Ovary (tissue), 7 donors: ENCODE measurements at regions not wholly inside any gene's neighbourhood (a gene's known extent, or its start where the extent isn't known, plus 50 kb on each side); places are given as distances from the start of the nearest gene placed in this dataset.

ENCODE experiments used
- DNase-seq, 5 donors: peaks; one replicate each; pipeline ENCODE4 v3.0.0-alpha.2; 2019 to 2020
- H3K27ac ChIP-seq, 2 donors: fragments of 200-600 bp; one replicate each; pipeline versions ENCODE4 v1.5.1 to v1.8.0; 2019 to 2022
- H3K27me3 ChIP-seq: fragments of 200-600 bp; one replicate; pipeline ENCODE4 v1.8.0; 2022
- H3K36me3 ChIP-seq: fragments of 200-600 bp; sonication (generic); one replicate; pipeline ENCODE4 v1.5.1; 2019
- H3K4me1 ChIP-seq: one replicate; pipeline ENCODE4 v1.8.1; 2013; ENCODE audit warnings: mild to moderate bottlenecking, moderate library complexity; ENCODE audit not compliant: insufficient read depth
- H3K4me3 ChIP-seq: fragments of 200-600 bp; sonication (generic); one replicate; pipeline ENCODE4 v1.5.1; 2017
- H3K9me3 ChIP-seq, 2 donors: fragments of 200-600 bp in 1 of 2; sonication (generic) in 1 of 2; one replicate each; pipeline versions ENCODE4 v1.5.1 to v1.8.1; 2013 to 2019; ENCODE audit warnings: mild to moderate bottlenecking in 1 of 2, moderate library complexity in 1 of 2
- EP300 ChIP-seq: sonication (generic); formaldehyde crosslinking; IDR thresholded peaks from one replicate; pipeline ENCODE4 v1.6.1; 2017; ENCODE audit warnings: antibody characterized with exemption
- POLR2A ChIP-seq: fragments of 450-650 bp; IDR thresholded peaks from one replicate; pipeline ENCODE4 v1.6.1; 2017; ENCODE audit warnings: antibody characterized with exemption, mild to moderate bottlenecking, moderate library complexity
- WGBS, 3 donors: extraction: QIAGEN DNeasy Blood & Tissue Kit in 1 of 3; methylation state at CpG; one replicate each; pipeline versions ENCODE4 v1.1.5 to v1.1.7; 2013 to 2017; 5-methylcytosine and 5-hydroxymethylcytosine counted together
- intact Hi-C, 4 donors: fragments of 100-400 bp; cut with DNase I; formaldehyde crosslinking; loops; one replicate each; pipeline versions ENCODE4 v1.11.0 to v1.15.1; 2022 to 2023
- TF ChIP-seq, protein P1 (sequence below), 3 donors: fragments of 450-650 bp in 2 of 3; fragments of 200-600 bp in 1 of 3; IDR thresholded peaks; one replicate each; pipeline versions ENCODE4 v1.5.1 to v1.8.0; 2016 to 2022; ENCODE audit warnings: antibody characterized with exemption in 3 of 3, mild to moderate bottlenecking in 1 of 3
- donor health status: DM: no; HTN: no; CAD: no; lungs with moderate emphysema.
- donor health status: DM: no; HTN: no; CAD: no.
- donor health status: Bipolar disorder and iron deficiency.
- donor health status: DM: no; HTN: no; CAD: no.
- donor health status: DM: yes; HTN: yes; CAD: no.

DNA sequence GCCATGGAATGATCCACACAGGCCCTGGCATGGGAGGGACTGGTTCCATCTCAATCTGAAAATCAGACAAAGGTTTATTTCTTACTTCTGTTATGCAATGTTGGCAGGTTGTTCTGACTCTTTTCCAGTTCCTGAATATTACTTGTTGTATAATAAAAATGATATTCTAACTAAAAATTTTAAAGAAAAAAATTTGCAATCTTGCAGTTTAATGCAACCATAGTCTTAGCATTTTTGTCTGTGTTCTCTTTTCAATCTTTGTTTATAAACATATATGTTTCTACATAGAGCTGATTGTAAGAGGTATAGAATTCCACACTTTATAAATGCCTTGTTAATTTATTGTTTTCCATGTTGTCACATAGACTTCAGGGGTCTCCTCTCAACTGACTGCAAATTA is 143.4 kb downstream of the RPIA start:
- no peak for DNase-seq
- intact Hi-C loops = no loop called here
- H3K9me3 ChIP-seq = no peaks in the 10 kb centered on the region
- no peak overlapping the region for H3K4me3 ChIP-seq
- no peaks in the 10 kb centered on the region for H3K4me1 ChIP-seq
- TF ChIP-seq, protein P1, sequence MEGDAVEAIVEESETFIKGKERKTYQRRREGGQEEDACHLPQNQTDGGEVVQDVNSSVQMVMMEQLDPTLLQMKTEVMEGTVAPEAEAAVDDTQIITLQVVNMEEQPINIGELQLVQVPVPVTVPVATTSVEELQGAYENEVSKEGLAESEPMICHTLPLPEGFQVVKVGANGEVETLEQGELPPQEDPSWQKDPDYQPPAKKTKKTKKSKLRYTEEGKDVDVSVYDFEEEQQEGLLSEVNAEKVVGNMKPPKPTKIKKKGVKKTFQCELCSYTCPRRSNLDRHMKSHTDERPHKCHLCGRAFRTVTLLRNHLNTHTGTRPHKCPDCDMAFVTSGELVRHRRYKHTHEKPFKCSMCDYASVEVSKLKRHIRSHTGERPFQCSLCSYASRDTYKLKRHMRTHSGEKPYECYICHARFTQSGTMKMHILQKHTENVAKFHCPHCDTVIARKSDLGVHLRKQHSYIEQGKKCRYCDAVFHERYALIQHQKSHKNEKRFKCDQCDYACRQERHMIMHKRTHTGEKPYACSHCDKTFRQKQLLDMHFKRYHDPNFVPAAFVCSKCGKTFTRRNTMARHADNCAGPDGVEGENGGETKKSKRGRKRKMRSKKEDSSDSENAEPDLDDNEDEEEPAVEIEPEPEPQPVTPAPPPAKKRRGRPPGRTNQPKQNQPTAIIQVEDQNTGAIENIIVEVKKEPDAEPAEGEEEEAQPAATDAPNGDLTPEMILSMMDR (IDR thresholded peaks at IDR 0.05) = no peak
- TF ChIP-seq EP300 (no peak), POLR2A (no peak)
- H3K27ac ChIP-seq = no peak overlapping the region
- no peaks in the 10 kb centered on the region for H3K36me3 ChIP-seq
- no peaks in the 10 kb centered on the region for H3K27me3 ChIP-seq

DNA sequence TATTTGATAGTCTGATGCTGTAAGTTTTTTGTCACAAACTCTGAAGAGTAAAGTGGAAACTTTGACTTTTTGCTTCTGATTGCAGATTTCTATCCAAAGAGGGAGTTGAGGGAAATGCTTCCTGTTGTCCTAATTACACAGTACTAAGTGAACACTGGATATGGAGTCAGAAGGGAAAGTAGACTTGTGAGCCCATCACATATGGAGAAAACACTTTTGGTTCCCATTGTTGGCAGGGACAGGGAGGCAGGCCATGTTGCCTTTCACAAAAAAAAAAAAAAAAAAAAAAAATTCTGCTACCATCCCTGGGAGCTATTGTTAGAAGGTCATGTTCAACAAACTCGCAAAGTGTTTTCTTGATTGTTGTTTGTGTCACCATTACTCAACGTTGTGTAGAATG is 144.3 kb downstream of the RPIA start:
- Histone ChIP-seq H3K4me1 (no peaks in the 10 kb centered on the region), H3K36me3 (no peaks in the 10 kb centered on the region), H3K9me3 (no peaks in the 10 kb centered on the region), H3K27ac (no peak overlapping the region), H3K27me3 (no peaks in the 10 kb centered on the region), H3K4me3 (no peak overlapping the region)
- WGBS, 3 donors = 72 to 79% (median 76%) methylated on average over 2 of the region's 2 CpGs
- DNase-seq = no peak
- TF ChIP-seq, protein P1 (IDR thresholded peaks at IDR 0.05) = no peak
- TF ChIP-seq EP300 (no peak), POLR2A (no peak)
- intact Hi-C loops = no loop called here

DNA sequence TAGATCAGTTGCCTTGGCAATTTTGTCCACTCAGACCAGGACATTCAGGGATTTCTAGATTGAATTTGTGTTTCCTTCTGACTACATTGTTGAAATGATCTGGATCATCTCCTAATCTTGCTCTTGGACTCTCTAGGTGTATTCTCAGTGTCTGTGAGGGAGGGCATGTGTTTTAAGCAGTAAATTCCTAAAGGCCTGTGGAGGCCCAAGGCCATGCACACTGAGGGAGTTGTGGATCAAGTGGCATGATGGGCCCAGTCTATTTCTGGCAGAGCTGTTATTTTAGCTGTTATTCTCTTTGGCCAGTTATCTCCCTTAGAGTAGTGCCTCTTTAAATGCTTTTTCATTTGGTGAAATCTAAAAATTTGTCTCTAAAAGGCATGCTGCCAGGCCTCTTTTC is 144.9 kb downstream of the RPIA start:
- H3K27ac ChIP-seq = no peak overlapping the region
- intact Hi-C loops = no loop called here
- no peaks in the 10 kb centered on the region for H3K9me3 ChIP-seq
- H3K4me1 ChIP-seq = no peaks in the 10 kb centered on the region
- TF ChIP-seq POLR2A (no peak), EP300 (no peak)
- TF ChIP-seq, protein P1 (IDR thresholded peaks at IDR 0.05) = no peak
- H3K27me3 ChIP-seq = no peaks in the 10 kb centered on the region
- H3K4me3 ChIP-seq = no peak overlapping the region
- no peaks in the 10 kb centered on the region for H3K36me3 ChIP-seq
- DNase-seq = no peak

DNA sequence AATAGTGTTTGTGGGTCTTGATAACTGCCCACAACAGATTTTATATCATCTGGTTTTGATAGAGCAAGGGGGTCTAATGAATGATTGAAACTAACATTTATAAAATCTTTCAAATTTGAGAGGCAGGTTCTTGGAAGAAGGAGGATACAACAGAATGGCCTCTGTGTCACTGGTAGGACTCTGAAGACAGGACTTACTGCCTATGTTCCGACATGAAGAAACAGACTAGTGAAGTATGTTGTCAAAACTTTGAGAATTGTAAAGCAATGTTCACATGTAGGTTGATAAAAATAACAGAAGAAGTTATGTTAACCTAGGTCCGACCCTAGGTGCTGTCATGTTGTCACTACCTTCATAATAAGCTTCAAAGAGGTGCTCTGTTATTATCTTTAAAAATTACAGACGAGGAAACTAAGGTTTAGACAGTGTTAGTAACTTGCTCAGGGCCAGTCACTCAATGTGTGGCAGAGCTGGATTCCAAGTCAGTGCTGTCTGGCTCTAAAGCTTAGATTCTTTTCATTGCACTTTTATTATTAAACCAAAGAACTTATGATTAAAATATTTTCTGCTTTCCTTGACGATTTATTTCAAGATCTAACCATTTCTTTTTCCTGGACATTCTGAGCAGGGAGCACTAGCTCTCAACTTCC is 146.2 kb downstream of the RPIA start:
- intact Hi-C loops = no loop called here
- H3K27me3 ChIP-seq = no peaks in the 10 kb centered on the region
- 60 to 78% (median 64%) methylated on average over 4 of the region's 4 CpGs for WGBS, 3 donors
- no peaks in the 10 kb centered on the region for H3K4me1 ChIP-seq
- no peak for DNase-seq
- no peaks in the 10 kb centered on the region for H3K36me3 ChIP-seq
- H3K4me3 ChIP-seq = no peak overlapping the region
- H3K9me3 ChIP-seq = no peaks in the 10 kb centered on the region
- TF ChIP-seq EP300 = no peak
- TF ChIP-seq, protein P1 (IDR thresholded peaks at IDR 0.05) = no peak
- H3K27ac ChIP-seq = no peak overlapping the region
